K562 (cell line): ENCODE measurements at regions not wholly inside any gene's neighbourhood (a gene's known extent, or its start where the extent isn't known, plus 50 kb on each side); places are given as distances from the start of the nearest gene placed in this dataset.

ENCODE experiments used
- ATAC-seq: fragments of 200-7000 bp; cut with Tn5 transposase; 3 replicates; pipeline ENCODE4 v1.9.1; 2020; ENCODE audit warnings: moderate library complexity
- BruUV-seq: library from RNA; stranded (reverse); fragments of 400-500 nt; replicated peaks from 2 replicates; lab custom pipeline; 2021; lab: Mats Ljungman, UMichigan
- CTCF ChIA-PET: fragments of 300-600 bp; formaldehyde crosslinking; extraction: SDS; loops from one replicate; lab custom pipeline; 2021; ENCODE audit warnings: low intra/inter-chr PET ratio; lab: Yijun Ruan, JAX
- POLR2A ChIA-PET: fragments of 300-600, 350-650 bp; sonication (Branson Sonifier 250); formaldehyde crosslinking; extraction: SDS; loops from one replicate; lab custom pipeline; 2021; ENCODE audit warnings: antibody characterized with exemption, inconsistent platforms; lab: Yijun Ruan, JAX
- DNase-seq, 4 experiments: peaks; one replicate each; pipeline versions ENCODE4 v3.0.0 to v3.0.0-alpha.2; 2011 to 2018; ENCODE audit warnings: low spot score in 3 of 4, mixed read lengths in 3 of 4; ENCODE audit errors: extremely low read depth in 1 of 4
- FAIRE-seq: peaks from 2 replicates; lab custom pipeline; 2011; peaks lifted over from hg19 to GRCh38; lab: Jason Lieb, UNC
- H2AFZ ChIP-seq: 2 replicates; pipeline ENCODE4 v1.6.0; 2011; ENCODE audit warnings: low read depth, low read length, control low read depth, inconsistent platforms
- H3K27ac ChIP-seq: fragments of 200-600 bp; 3 replicates; pipeline ENCODE4 v1.8.0; 2011; ENCODE audit warnings: low read depth, mild to moderate bottlenecking, control low read depth, inconsistent platforms, low read length, moderate library complexity, mixed read lengths; ENCODE audit errors: extremely low read depth
- H3K27me3 ChIP-seq, 2 experiments: fragments of 300-600 bp in 1 of 2; 2 replicates in 1 of 2; 3 replicates in 1 of 2; pipeline versions ENCODE4 v1.6.0 to v1.8.0; 2011; ENCODE audit warnings: inconsistent platforms in 2 of 2, low read length in 2 of 2, mild to moderate bottlenecking in 1 of 2, mixed read lengths in 1 of 2, moderate library complexity in 1 of 2; ENCODE audit not compliant: control insufficient read depth in 2 of 2, insufficient read depth in 2 of 2
- H3K36me3 ChIP-seq: fragments of 300-600 bp; 3 replicates; pipeline ENCODE4 v1.8.0; 2011; ENCODE audit warnings: mild to moderate bottlenecking, low read length, inconsistent platforms; ENCODE audit not compliant: control insufficient read depth, insufficient read depth
- H3K4me1 ChIP-seq, 2 experiments: fragments of 200-600 bp in 1 of 2; replicated peaks in 1 of 2; 2 replicates in 1 of 2; 3 replicates in 1 of 2; pipeline versions ENCODE4 v1.5.1 to v1.8.0; 2011; ENCODE audit warnings: inconsistent platforms in 2 of 2, low read length in 2 of 2, mild to moderate bottlenecking in 1 of 2, mixed read lengths in 1 of 2, moderate library complexity in 1 of 2; ENCODE audit not compliant: control insufficient read depth in 2 of 2, insufficient read depth in 2 of 2
- H3K4me2 ChIP-seq: 2 replicates; pipeline ENCODE4 v1.6.1; 2011; ENCODE audit warnings: low read length, control low read depth, inconsistent platforms, mixed read lengths; ENCODE audit not compliant: insufficient read depth
- H3K4me3 ChIP-seq: fragments of 200-600 bp; sonication (generic), shearing (Covaris generic); 2 replicates; pipeline ENCODE4 v1.5.1; 2016; ENCODE audit warnings: control low read depth, inconsistent platforms
- H3K79me2 ChIP-seq: fragments of 200-600 bp; 3 replicates; pipeline ENCODE4 v1.8.0; 2011; ENCODE audit warnings: low read length, inconsistent platforms; ENCODE audit not compliant: control insufficient read depth, insufficient read depth
- H3K9ac ChIP-seq, 2 experiments: 2 replicates each; pipeline versions ENCODE4 v1.6.0 to v1.6.1; 2011; ENCODE audit warnings: low read depth in 2 of 2, low read length in 2 of 2, control low read depth in 1 of 2, inconsistent platforms in 1 of 2, mild to moderate bottlenecking in 1 of 2, mixed read lengths in 1 of 2; ENCODE audit not compliant: insufficient read depth in 1 of 2
- H3K9me1 ChIP-seq: one replicate; pipeline ENCODE4 v1.6.0; 2011; ENCODE audit warnings: inconsistent platforms, mild to moderate bottlenecking, low read length, moderate library complexity; ENCODE audit not compliant: control insufficient read depth, insufficient read depth
- H3K9me3 ChIP-seq: replicated peaks from 2 replicates; pipeline ENCODE4 v1.5.1; 2011; ENCODE audit warnings: low read depth, low read length, inconsistent platforms; ENCODE audit not compliant: control insufficient read depth, insufficient read depth
- H4K20me1 ChIP-seq: replicated peaks from 2 replicates; pipeline ENCODE4 v1.6.1; 2011; ENCODE audit warnings: low read length, inconsistent platforms, mixed read lengths; ENCODE audit not compliant: control insufficient read depth, insufficient read depth
- CLOCK ChIP-seq: fragments of 250-450 bp; sonication (Bioruptor Pico); IDR thresholded peaks from 2 replicates; pipeline ENCODE4 v1.4.0; 2020; ENCODE audit warnings: mild to moderate bottlenecking, moderate library complexity, borderline replicate concordance
- DDX20 ChIP-seq: fragments of 450-650 bp; IDR thresholded peaks from 2 replicates; pipeline ENCODE4 v1.6.1; 2016; ENCODE audit warnings: missing genetic modification characterization, low read depth, mild to moderate bottlenecking, missing compliant biosample characterization, moderate library complexity
- GATA2 ChIP-seq: sonication (generic); formaldehyde crosslinking; IDR thresholded peaks from 2 replicates; pipeline ENCODE4 v1.4.0; 2020; ENCODE audit warnings: mild to moderate bottlenecking, missing genetic modification reagents
- PTRF ChIP-seq: fragments of 450-650 bp; IDR thresholded peaks from 2 replicates; pipeline ENCODE4 v1.6.1; 2016; ENCODE audit warnings: mild to moderate bottlenecking, missing genetic modification characterization, missing compliant biosample characterization
- RBM17 ChIP-seq: fragments of 200-400 bp; formaldehyde crosslinking; IDR thresholded peaks from 2 replicates; pipeline ENCODE4 v1.6.1; 2017; ENCODE audit warnings: low read depth, mild to moderate bottlenecking, low read length, borderline replicate concordance
- SOX6 ChIP-seq: fragments of 450-650 bp; IDR thresholded peaks from 2 replicates; pipeline ENCODE4 v1.6.1; 2014; ENCODE audit warnings: mild to moderate bottlenecking
- TAF1 ChIP-seq: IDR thresholded peaks from 2 replicates; pipeline ENCODE4 v1.6.1; 2011; ENCODE audit warnings: mild to moderate bottlenecking, low read length, moderate library complexity; ENCODE audit not compliant: insufficient read depth, control insufficient read depth, severe bottlenecking; ENCODE audit errors: extremely low read depth
- ZNF121 ChIP-seq: sonication (generic); formaldehyde crosslinking; conservative IDR thresholded peaks from 2 replicates; pipeline ENCODE4 v1.8.0; 2022; ENCODE audit warnings: missing genetic modification reagents
- ZNF197 ChIP-seq: fragments of 200-800 bp; sonication (Bioruptor generic); IDR thresholded peaks from 2 replicates; pipeline ENCODE4 v1.6.1; 2016; ENCODE audit warnings: low read depth, missing genetic modification characterization, missing compliant biosample characterization
- WGBS: fragments of 100-300 bp; shearing (Covaris generic); methylation state at CpG from one replicate; pipeline ENCODE4 v1.1.6; 2016; ENCODE audit warnings: low coverage, mixed read lengths; ENCODE audit not compliant: insufficient coverage; ENCODE audit errors: missing lambda C conversion rate; 5-methylcytosine and 5-hydroxymethylcytosine counted together
- in situ Hi-C: fragments of 300-500 bp; cut with MboI; formaldehyde crosslinking; loops from 4 replicates; pipeline ENCODE4 v1.15.0; 2018; ENCODE audit warnings: inconsistent platforms, mixed read lengths
- intact Hi-C: fragments of 100-400 bp; cut with micrococcal nuclease; formaldehyde crosslinking; loops from 2 replicates; pipeline ENCODE4 v1.14.2; 2022

GRCh38 chr4:77437079-77437478 lies 168.5 kb upstream of the CXCL13 start:
- POLR2A ChIA-PET: no interaction called here
- no peaks in the 10 kb centered on the region for H3K9me1 ChIP-seq
- intact Hi-C loops: no loop called here
- CTCF ChIA-PET: no interaction called here
- no peak overlapping the region for H3K4me3 ChIP-seq
- FAIRE-seq (no peak), DNase-seq (no peak), ATAC-seq (no peak)
- no peaks in the 10 kb centered on the region; a peak in 1 of 5 replicates for H3K27me3 ChIP-seq
- no peaks in the 10 kb centered on the region for H3K9me3 ChIP-seq
- in situ Hi-C loops: no loop called here
- no peak overlapping the region for H3K4me2 ChIP-seq
- no TSS peak for BruUV-seq
- no peak overlapping the region for H3K27ac ChIP-seq
- WGBS: 21% methylated on average over 4 of the region's 4 CpGs
- no peaks in the 10 kb centered on the region for H3K79me2 ChIP-seq
- no peak overlapping the region for H3K9ac ChIP-seq
- H2AFZ ChIP-seq: no peak overlapping the region
- no peaks in the 10 kb centered on the region for H4K20me1 ChIP-seq
- no peaks in the 10 kb centered on the region for H3K36me3 ChIP-seq
- H3K4me1 ChIP-seq: no peaks in the 10 kb centered on the region
- no peak for TF ChIP-seq DDX20 (tag)
- TF ChIP-seq TAF1: no peak
- TF ChIP-seq ZNF121 (CRISPR knock-in tag): no peak
- no peak for TF ChIP-seq CLOCK (CRISPR knock-in tag)
- TF ChIP-seq ZNF197 (CRISPR knock-in tag): no peak
- no peak for TF ChIP-seq SOX6
- no peak for TF ChIP-seq GATA2 (CRISPR knock-in tag)
- no peak for TF ChIP-seq PTRF (tag)
- TF ChIP-seq RBM17: no peak
